Stimulated activated CD8-positive, alpha-beta memory T cell treated with anti-CD3 and anti-CD28 coated beads, Interleukin-15, amount 100 ng/mL, for 24 hours (primary cell): ENCODE measurements at regions not wholly inside any gene's neighbourhood (a gene's known extent, or its start where the extent isn't known, plus 50 kb on each side); places are given as distances from the start of the nearest gene placed in this dataset.

Source experiments
- DNase-seq: peaks from one replicate; pipeline ENCODE4 v3.0.0-alpha.2; 2020; ENCODE audit warnings: low read depth

DNA sequence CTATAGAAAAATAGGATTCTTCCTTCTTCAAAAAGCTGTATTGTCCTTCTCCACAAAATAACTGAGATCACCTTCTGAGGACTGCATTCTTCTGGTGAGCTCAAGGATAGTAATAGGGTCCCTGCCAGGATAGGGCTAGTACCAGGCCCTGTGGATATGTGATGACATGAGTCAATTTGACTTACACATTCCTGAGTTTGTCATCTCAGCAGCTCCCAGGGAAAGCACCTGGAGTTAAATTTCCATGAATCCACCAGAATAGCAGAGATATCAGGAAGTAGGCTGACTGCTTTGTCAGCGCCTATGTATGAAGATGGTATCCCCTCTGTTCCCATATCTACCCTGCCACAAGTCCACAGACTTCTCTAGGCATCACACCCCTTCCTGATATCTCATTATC lies 225.8 kb downstream of the PMP22 start:
- DNase-seq = no peak

DNA sequence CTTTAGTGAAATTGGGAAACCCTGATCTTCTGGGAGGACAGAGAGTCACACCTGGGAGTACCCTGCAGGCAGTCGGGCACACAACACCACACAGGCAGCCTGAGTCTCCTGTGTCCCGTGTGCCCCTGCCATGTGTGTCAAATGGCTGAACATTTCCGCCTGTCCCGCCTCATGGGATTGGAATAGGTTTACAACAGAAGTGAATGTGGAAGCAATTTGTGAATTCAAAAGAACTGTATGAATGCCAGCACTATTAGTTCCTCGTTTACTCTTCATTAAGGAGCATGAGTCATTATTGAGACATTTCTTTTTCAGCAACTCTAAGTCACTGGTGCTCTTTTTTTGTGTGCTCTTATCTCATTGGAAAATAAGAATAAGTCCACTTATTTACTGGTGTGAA lies 226.5 kb downstream of the PMP22 start:
- no peak for DNase-seq

DNA sequence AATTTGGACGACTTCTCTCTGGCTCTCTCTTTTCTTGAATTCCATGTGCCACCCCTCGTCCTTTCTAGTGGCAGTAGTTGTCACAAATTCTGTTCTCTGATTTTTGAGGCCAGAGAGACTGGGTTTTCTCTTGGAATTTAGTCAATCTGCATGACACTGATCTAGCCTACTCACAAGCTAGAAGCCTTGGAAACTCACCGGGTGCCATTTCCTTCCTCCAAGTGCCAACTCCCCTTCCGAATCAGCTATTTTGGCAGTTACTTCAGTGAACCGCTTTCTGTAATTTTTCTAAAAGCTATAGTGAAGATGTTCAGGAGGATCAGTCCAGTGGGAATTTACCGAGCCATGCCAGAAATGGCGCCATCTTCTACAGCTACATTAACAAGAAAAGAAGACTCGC lies 228.9 kb downstream of the PMP22 start:
- DNase-seq = no peak

GRCh38 chr17:15031975-15032374 lies 233.2 kb downstream of the PMP22 start:
- DNase-seq = no peak

GRCh38 chr17:15029469-15029868 lies 235.7 kb downstream of the PMP22 start:
- DNase-seq = no peak

DNA sequence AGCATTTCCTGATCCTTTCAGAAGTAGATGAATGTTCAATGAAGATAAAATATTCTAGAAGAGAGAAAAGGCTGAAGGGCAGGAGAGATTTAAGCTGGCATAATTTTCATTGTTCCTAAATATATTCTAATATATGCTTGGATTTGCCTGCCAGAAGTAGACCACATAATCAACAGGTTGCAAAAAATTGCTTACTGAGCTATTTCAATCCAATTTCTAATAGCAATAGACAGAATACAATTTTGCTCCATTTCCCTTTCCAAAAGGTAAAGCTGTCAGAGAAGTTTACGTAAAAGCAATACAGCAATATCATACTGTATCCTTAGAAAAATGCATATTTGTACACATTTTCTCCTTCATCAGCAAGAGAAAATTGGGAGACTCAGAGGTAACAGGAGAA lies 237.3 kb downstream of the PMP22 start:
- no peak for DNase-seq

DNA sequence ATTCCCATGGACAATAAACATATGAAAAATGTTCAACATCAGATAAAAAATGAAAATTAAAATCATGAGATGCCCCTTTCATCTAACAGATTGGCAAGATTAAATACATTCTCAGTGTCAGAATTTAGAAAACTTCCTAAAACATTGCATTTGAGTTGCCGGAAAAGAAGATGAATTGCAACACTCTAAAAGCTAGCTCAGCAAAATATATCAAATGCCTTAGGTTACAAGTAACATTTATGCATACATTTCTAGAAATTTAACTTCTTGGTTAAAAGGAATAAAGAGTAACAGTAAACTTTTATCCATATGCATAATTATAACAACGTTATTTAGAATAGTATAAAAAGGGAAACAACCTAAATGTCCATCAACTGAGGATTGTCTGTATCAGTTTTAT lies 239.0 kb downstream of the PMP22 start:
- DNase-seq = no peak

- no peak for DNase-seq
Observed at GRCh38 chr17:15023589-15024336, 241.4 kb downstream of the PMP22 start.

DNA sequence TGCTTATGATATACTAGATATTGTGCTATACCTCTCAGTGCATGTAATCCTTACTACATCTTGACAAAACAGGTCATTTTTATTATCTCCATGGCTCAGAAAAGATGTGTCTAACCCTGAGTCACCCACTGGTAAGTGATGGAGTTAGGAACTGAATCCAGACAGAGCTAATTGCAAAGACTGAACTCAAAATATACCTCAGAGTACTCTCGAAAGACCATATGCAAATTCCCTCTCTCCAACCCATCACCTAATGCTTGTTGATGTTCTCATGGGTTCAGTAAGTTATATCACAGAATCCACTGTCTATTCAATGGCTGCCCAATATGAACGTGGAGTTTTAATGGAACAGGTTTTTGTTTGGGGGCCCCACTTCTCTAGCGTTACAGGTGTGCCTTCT lies 246.0 kb downstream of the PMP22 start:
- DNase-seq = no peak

GRCh38 chr17:15012351-15012980 lies 252.7 kb downstream of the PMP22 start:
- no peak for DNase-seq

DNA sequence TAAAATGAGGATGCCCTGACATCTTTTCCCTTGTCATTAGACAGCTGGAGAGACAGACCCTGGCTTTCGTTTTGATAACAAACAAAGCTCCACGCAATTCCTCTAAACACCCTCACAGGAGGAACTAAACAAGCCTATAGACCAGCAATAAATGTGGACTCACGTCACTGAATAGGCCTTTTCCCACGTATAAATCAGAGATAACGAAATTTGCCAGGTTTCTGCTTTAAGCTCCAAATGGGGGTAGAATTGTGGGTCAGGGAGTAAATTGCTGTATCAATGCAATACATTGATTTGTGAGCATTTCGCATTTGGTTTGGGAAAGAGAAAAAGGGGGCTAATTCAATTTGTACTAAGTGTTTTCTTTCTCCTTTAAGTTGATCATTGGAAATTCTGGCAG lies 256.0 kb downstream of the PMP22 start:
- no peak for DNase-seq

- DNase-seq = no peak
Observed at GRCh38 chr17:15007147-15007553, 258.0 kb downstream of the PMP22 start.

- DNase-seq = no peak
Observed at GRCh38 chr17:15006421-15007128, 258.6 kb downstream of the PMP22 start.

GRCh38 chr17:15000661-15001060 lies 264.5 kb downstream of the PMP22 start:
- no peak for DNase-seq

- no peak for DNase-seq
Observed at GRCh38 chr17:14997290-14997689, 267.8 kb downstream of the PMP22 start.

DNA sequence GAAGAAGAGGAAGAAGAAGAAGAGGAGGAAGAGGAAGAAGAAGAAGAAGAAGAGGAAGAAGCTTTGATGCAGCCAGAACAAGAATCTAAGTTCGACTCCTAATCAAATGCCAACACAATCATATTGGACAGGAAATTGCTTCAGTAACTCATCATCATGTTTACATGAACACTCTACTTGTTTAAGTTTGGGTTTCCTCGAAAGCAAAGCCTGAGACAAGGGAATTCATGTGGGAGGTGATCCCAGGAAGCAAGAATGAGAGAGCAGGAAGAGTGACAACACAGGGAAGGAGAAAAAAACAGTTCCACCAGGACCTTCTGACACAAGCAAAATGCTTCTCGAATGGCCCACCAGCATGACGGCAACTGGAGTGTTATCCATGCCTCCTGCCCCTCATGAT lies 279.0 kb downstream of the PMP22 start:
- no peak for DNase-seq

DNA sequence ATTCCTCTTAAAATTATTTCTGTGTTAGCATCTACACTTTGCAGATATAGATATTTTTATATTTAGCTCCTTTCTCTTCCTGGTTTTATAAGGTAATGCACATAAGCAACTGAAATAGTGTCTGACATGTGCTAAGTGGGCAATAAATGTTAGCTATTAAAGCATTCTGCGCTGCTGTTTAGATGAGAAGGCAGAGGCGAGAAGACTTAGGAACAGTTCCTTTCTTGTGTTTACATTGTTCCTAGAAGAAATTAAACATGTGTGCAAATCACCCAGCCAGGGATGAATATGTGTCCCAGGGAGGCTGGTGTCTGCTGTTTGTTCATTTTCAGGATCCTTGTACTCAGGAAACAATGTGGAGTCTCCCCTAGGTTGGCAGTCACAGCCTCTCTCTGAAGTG lies 292.3 kb downstream of the PMP22 start:
- no peak for DNase-seq

GRCh38 chr17:14971054-14971453 lies 294.1 kb downstream of the PMP22 start:
- no peak for DNase-seq

- no peak for DNase-seq
Observed at GRCh38 chr17:14959106-14959648, 305.9 kb downstream of the PMP22 start.

DNA sequence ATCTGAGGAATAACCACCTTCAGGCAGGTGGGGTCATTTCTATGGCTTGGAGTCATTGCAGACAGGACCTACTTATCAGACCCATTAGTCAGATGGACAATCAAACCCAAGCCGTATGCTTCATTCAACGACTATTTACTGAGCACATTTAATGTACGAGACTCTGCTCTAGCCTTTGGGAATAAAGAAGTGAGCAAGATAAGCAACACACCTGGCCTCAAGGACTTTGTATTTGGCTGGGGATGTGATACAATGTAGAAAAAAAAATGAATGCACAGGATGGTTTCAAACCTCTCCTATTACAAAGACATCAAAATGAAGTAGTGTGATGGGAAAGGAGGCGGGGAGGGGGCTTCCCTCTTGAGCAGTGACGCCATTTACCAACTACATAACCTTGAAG lies 311.7 kb downstream of the PMP22 start:
- DNase-seq = no peak

DNA sequence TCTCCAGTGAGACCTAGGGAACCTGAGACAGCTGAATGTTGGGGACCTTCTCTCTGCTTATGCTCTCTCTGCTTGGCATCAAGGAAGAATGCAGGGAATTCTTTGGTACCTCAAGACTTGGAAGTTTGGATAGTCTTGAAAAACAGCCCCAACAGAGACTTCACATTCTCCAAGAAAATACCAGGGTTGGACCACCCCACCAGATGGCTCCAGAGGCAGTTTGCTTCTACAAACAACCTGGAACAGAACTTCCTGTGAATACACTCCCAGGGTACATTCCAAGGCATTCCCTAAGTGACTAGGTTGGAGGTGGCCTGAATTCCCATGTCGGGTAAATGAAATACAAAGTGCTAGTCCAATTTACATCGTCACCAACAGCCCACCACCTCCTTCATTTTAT lies 314.4 kb downstream of the PMP22 start:
- no peak for DNase-seq

- no peak for DNase-seq
Observed at GRCh38 chr17:14950216-14950615, 314.9 kb downstream of the PMP22 start.

- DNase-seq = no peak
Observed at GRCh38 chr17:14947671-14948070, 317.5 kb downstream of the PMP22 start.
